ENCODE measurements at regions not wholly inside any gene's neighbourhood (a gene's known extent, or its start where the extent isn't known, plus 50 kb on each side); places are given as distances from the start of the nearest gene placed in this dataset.
"Not testable (repeated sequence)": the region's sequence is repeated elsewhere in the genome, so short reads cannot be mapped to it uniquely, and the experiment has no call there.

DNA sequence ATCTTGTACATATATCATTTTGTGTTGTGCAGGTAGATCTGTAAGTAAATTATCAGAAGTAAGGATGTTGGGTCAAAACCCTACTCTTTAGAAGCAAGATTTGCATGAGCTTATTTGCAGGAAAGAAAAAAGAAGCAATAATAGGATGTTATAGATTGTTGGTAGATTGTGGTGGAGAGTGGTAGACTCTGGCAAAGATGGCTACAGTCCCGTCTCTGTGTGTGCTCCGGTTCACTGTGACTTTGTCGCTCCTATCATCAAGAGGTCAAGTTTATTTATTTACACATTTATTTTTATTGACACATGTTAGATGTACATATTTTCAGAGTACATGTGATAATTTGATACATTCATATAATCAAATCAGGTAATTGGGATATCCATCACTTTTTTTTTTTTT is 81.0 kb upstream of the NDUFV2 start:
- DNase-seq: no peak

GRCh38 chr18:9022397-9023155 is 79.9 kb upstream of the NDUFV2 start:
- no peak for DNase-seq

GRCh38 chr18:9024031-9024646 is 78.4 kb upstream of the NDUFV2 start:
- not testable (repeated sequence) for DNase-seq

DNA sequence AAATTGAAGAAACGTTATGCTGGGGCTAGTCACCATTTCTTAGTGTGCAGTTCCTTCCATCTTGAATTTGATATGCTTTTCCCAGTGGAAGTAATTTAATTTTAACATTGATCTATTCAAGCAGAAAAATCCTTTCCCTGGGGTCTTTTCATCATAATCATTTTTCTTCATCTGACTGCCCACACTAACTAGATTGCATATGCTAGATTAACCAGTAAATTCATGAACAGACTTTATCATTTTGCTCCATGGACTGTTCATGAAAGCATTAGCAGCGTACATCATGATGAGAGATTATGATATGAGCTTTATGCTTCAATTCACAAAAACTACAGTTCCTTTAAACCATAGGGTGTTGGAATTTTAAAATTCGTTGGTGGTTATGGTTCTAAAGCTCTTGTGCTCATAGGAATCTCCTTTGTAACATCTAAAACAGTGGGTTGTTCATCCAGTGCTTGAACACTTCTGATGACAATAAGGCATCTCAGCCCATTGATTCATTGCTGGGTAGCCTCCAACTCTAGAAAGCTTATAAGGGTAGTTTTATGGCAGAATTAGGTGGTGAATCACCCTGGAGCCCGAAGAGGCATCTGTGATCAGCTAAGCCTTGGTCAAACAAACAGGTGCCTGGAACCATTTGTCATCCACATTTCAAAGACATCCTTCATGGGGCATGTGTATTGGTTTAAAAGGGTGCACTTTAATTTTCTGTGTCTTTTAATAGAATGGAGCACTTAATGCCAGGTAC is 77.2 kb upstream of the NDUFV2 start:
- peak; percentile 20 for DNase-seq

DNA sequence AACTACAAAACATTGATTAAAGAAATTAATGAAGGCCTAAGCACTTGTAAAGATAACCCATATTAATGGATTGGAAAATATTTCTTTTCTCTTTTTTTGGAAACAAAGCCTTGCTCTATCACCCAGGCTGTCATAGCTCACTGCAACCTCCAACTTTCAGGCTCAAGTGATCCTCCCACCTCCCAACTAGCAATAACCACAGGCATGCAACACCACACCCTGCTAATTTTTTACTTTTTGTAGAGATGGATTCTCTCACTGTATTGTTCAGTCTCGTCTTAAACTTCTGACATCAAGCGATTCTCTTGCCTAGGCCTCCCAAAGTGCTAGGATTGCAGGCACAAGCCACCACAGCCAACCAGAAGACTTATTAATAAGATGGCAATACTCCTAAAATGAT is 73.4 kb upstream of the NDUFV2 start:
- no peak for DNase-seq

DNA sequence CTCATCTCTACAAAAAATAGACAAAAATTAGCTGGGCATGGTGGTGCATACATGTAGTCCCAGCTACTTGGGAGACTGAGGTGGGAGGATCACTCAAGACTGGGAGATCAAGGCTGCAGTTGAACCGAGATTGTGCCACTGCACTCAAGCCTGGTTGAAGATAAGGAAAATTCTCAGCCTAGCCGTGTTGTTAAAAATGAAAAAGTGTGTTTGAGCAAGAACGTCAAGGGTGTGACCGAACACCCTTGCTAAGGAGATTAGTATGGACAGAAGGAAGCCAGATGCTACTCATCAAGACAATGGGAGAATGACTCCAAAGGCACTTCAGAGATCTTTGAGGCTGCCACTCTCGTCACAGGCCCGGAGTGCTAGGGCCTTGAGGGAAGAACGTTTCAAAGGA is 70.0 kb upstream of the NDUFV2 start:
- no peak for DNase-seq

GRCh38 chr18:9038277-9038871 is 64.1 kb upstream of the NDUFV2 start:
- DNase-seq: no peak

DNA sequence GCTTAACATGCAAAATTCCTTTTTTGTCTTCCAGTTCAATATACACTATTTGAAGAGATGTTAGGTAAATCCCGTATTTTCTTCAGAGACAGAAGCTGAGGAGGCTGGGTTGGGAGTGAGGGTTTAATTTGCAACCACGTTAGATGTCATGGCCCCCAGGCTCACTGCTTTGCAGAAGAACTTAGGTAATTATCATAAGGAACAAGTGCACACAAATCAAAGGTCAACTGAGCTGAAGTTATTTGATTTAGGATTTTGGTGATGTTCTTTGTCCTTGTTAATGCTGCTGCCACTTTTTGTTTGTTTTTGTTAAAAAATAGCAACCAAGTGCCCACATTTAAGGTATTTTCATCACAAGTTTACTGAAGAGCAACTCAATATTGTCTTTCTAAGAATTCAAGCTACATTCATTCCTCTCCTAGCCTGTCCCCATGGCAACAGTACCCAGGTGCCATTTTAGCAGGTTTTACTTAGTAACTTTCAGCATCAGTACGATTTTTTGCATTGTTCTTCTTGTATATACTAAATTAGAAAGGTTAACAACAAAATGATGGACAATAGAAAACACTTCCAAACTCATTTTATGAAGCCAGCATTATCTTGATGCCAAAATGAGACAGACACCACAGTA is 62.9 kb upstream of the NDUFV2 start:
- no peak for DNase-seq

DNA sequence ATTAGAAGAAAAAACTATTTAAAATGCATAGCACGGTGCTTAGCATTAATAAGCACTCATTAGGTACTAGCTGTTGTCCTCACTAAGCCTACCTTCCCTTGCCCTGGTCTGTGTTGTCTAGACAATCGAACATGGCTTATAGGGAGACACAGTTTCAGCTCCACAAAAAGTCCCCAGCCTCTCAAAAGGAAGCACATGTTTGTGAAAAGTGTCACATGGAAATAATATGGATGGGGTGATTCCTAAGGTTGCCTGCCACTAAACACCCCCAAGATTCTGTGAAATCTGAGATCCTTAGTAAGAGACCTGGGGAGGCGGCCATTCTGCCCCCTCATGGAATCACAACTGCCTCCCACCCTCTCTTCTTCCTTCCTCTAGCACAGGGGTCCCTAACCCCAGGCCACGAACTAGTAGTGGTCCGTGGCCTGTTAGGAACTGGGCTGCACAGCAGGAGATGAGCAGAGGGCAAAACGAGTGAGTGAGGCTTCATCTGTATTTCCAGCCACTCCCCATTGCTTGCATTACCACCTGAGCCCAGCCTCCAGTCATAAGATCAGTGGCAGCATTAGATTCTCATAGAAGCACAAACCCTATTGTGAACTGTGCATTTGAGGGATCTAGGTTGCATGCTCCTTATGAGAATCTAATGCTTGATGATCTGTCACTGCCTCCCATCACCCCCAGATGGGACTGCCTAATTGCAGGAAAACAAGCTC is 59.6 kb upstream of the NDUFV2 start:
- no peak for DNase-seq

DNA sequence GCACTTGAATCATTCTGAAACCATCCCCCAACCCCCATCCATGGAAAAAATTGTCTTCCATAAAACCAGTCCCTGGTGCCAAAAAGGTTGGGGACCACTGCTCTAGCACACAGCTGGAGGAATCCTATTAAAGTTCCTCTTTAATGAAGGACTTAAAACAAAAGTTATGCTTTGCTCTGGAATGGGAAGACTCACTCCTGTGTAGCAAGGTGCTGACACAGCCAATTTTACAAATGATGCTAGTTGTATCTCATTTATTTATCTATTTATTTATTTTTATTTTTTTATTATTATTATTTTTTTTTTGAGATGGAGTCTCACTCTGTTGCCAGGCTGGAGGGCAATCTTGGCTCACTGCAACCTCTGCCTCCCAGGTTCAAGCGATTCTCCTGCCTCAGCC is 58.9 kb upstream of the NDUFV2 start:
- no peak for DNase-seq

DNA sequence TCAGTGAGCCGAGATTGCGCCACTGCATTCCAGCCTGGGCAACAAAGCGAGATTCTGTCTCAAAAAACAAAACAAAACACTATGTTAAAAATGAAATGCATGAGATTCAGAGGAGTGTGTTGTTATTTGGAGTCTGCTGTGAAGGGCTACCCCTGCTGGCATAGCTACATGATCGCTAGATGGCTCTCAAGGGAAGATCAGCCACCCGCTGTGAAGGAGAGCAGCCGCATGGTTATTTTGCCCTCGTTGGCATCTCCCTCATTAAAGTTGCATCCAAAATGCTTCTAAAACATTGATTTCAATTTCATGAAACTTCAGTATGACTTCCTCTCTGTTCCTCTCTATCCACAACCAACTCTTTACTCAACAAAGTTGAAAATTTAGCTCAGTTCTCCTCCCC is 54.8 kb upstream of the NDUFV2 start:
- no peak for DNase-seq

GRCh38 chr18:9048236-9048635 is 54.3 kb upstream of the NDUFV2 start:
- DNase-seq: no peak

DNA sequence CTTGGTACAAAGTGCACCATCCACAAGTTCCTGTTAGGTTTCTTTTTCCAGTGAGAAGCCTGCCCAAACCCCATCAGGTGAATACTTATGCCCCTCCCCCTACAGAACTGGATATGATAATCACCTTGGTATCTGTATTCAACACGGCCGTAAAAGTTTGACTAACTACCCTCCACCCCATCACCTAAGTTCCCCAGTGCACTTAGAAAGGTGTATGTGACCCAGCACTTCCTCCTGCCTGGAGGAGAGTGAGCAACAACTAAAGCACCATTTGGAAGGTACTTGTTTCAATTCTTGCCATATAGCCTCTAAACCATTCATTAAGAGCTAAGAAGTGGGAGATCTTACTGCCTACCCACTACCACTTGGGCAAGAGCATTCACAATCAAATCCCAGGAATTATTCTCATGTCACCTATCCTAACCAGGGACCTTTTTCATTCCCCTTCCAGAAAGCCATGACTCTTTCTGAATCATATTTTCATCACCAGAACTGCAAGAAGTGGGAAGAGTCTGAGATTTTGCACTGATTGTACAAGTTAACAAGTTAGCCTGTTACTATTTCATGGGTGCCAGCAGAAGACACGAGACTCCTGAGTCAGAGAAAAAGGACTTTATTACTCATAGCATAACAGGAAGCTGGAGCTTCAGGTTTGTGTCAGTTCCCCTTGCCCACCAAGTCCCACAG is 53.5 kb upstream of the NDUFV2 start:
- DNase-seq: no peak

GRCh38 chr18:9049495-9049809 is 53.0 kb upstream of the NDUFV2 start:
- DNase-seq: no peak

DNA sequence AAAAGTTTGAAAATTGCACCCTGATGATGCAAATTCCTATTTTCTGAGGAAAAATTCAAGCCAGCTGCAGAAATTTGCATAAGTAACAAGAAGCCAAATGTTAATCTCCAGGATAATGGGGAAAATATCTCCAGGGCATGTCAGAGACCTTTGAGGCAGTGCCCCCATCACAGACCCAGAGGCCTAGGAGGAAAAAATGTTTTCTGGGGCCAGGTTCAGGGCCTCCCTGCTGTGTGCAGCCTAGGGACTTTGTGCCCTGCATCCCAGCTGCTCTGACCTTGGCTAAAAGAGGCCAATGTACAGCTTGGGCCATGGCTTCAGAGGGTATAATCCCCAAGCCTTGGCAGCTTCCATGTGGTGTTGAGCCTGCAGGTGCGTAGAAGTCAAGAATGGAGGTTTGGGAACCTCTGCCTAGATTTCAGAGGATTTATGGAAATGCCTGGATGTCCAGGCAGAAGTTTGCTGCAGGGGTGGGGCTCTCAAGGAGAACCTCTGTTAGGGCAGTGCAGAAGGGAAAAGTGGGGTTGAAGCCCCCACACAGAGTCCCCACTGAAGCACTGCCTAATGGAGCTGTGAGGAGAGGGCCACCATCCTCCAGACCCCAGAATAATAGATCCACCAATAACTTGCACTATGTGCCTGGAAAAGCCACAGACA is 51.7 kb upstream of the NDUFV2 start:
- DNase-seq: not testable (repeated sequence)
